Neural progenitor cell (in vitro differentiated cells): ENCODE measurements at regions not wholly inside any gene's neighbourhood (a gene's known extent, or its start where the extent isn't known, plus 50 kb on each side); places are given as distances from the start of the nearest gene placed in this dataset.
"Not testable (repeated sequence)": the region's sequence is repeated elsewhere in the genome, so short reads cannot be mapped to it uniquely, and the experiment has no call there.

ENCODE experiments used
- DNase-seq: peaks from one replicate; pipeline ENCODE4 v3.0.0-alpha.2; 2016; ENCODE audit warnings: low spot score
- H2AFZ ChIP-seq: fragments of 200-600 bp; sonication (generic); replicated peaks from 2 replicates; pipeline ENCODE4 v1.6.1; 2016; ENCODE audit warnings: antibody characterized with exemption
- H3F3A ChIP-seq: fragments of 200-600 bp; sonication (generic); 2 replicates; pipeline ENCODE4 v1.6.1; 2016; ENCODE audit warnings: antibody characterized with exemption, low read depth
- H3K27ac ChIP-seq: fragments of 200-600 bp; sonication (generic); 2 replicates; pipeline ENCODE4 v1.5.1; 2016; ENCODE audit warnings: mild to moderate bottlenecking
- H3K27me3 ChIP-seq: fragments of 200-600 bp; sonication (generic); 2 replicates; pipeline ENCODE4 v1.6.1; 2016; ENCODE audit warnings: mild to moderate bottlenecking, moderate library complexity
- H3K36me3 ChIP-seq: fragments of 200-600 bp; sonication (generic); 2 replicates; pipeline ENCODE4 v1.5.1; 2016
- H3K4me1 ChIP-seq: fragments of 200-600 bp; sonication (generic); 2 replicates; pipeline ENCODE4 v1.6.1; 2016; ENCODE audit warnings: mixed run types
- H3K4me2 ChIP-seq: fragments of 200-600 bp; sonication (generic); 2 replicates; pipeline ENCODE4 v1.6.1; 2016
- H3K4me3 ChIP-seq: fragments of 200-600 bp; sonication (generic); 2 replicates; pipeline ENCODE4 v1.5.1; 2016
- H3K79me2 ChIP-seq: fragments of 200-600 bp; sonication (generic); 2 replicates; pipeline ENCODE4 v1.6.1; 2016; ENCODE audit warnings: low read depth
- H3K9ac ChIP-seq: fragments of 200-600 bp; sonication (generic); 2 replicates; pipeline ENCODE4 v1.6.1; 2016
- H3K9me3 ChIP-seq: fragments of 200-600 bp; sonication (generic); 2 replicates; pipeline ENCODE4 v1.5.1; 2016; ENCODE audit warnings: low read depth
- H4K20me1 ChIP-seq: fragments of 200-600 bp; sonication (generic); 2 replicates; pipeline ENCODE4 v1.6.1; 2016; ENCODE audit warnings: low read depth
- H3K27ac Mint-ChIP-seq: 3 replicates; pipeline ENCODE4 v1.8.0; 2021; ENCODE audit warnings: mixed read lengths
- H3K27me3 Mint-ChIP-seq: 2 replicates; pipeline ENCODE4 v1.8.0; 2022; ENCODE audit warnings: low read depth, mild to moderate bottlenecking, inconsistent platforms, moderate library complexity, mixed read lengths; ENCODE audit not compliant: insufficient read depth
- H3K36me3 Mint-ChIP-seq: 3 replicates; pipeline ENCODE4 v1.8.0; 2021; ENCODE audit warnings: mixed read lengths
- H3K4me1 Mint-ChIP-seq: 3 replicates; pipeline ENCODE4 v1.8.0; 2021; ENCODE audit warnings: mixed read lengths
- H3K4me3 Mint-ChIP-seq: 3 replicates; pipeline ENCODE4 v1.8.0; 2021; ENCODE audit warnings: mild to moderate bottlenecking, moderate library complexity, mixed read lengths
- H3K9me3 Mint-ChIP-seq: 3 replicates; pipeline ENCODE4 v1.8.0; 2020; ENCODE audit warnings: mixed read lengths
- CTCF ChIP-seq: fragments of 200-600 bp; sonication (generic); IDR thresholded peaks from 2 replicates; pipeline ENCODE4 v1.5.1; 2017; ENCODE audit warnings: antibody characterized with exemption, mild to moderate bottlenecking
- EZH2 ChIP-seq: fragments of 200-600 bp; sonication (generic); IDR thresholded peaks from 2 replicates; pipeline ENCODE4 v1.6.1; 2017; ENCODE audit warnings: antibody characterized with exemption, mild to moderate bottlenecking, moderate library complexity
- EZH2phosphoT487 ChIP-seq: fragments of 200-600 bp; sonication (generic); IDR thresholded peaks from 2 replicates; pipeline ENCODE4 v1.6.1; 2017; ENCODE audit warnings: antibody characterized with exemption

GRCh38 chr2:60351321-60351720, 202.1 kb downstream of the BCL11A start:
- Mint-ChIP-seq H3K27ac (no peak overlapping the region), H3K9me3 (peaks cover 4% of the 10 kb centered on the region), H3K36me3 (no peaks in the 10 kb centered on the region), H3K27me3 (peaks cover under 1% of the 10 kb centered on the region), H3K4me1 (peaks cover 27% of the 10 kb centered on the region), H3K4me3 (no peak overlapping the region)
- Histone ChIP-seq H3K9ac (no peak overlapping the region), H3K27me3 (no peaks in the 10 kb centered on the region), H3K79me2 (no peaks in the 10 kb centered on the region), H2AFZ (no peak overlapping the region), H3K4me2 (no peak overlapping the region), H4K20me1 (no peaks in the 10 kb centered on the region), H3K27ac (no peak overlapping the region), H3K4me1 (peaks cover 19% of the 10 kb centered on the region), H3K4me3 (no peak overlapping the region), H3F3A (no peaks in the 10 kb centered on the region), H3K9me3 (no peaks in the 10 kb centered on the region), H3K36me3 (peaks cover under 1% of the 10 kb centered on the region)
- TF ChIP-seq CTCF (no peak), EZH2phosphoT487 (no peak), EZH2 (no peak)
- no peak for DNase-seq

- Histone ChIP-seq H3F3A (no peaks in the 10 kb centered on the region), H3K79me2 (no peaks in the 10 kb centered on the region), H3K4me2 (no peak overlapping the region), H3K4me1 (peaks cover 19% of the 10 kb centered on the region), H3K36me3 (peaks cover 4% of the 10 kb centered on the region), H2AFZ (no peak overlapping the region), H3K27ac (no peak overlapping the region), H4K20me1 (no peaks in the 10 kb centered on the region), H3K4me3 (no peak overlapping the region), H3K9ac (no peak overlapping the region), H3K9me3 (no peaks in the 10 kb centered on the region), H3K27me3 (no peaks in the 10 kb centered on the region)
- no peak for TF ChIP-seq EZH2
- no peak for TF ChIP-seq CTCF
- TF ChIP-seq EZH2phosphoT487, result no peak
- no peak overlapping the region for H3K4me3 Mint-ChIP-seq
- no peaks in the 10 kb centered on the region for H3K36me3 Mint-ChIP-seq
- H3K27ac Mint-ChIP-seq, result no peak overlapping the region
- H3K27me3 Mint-ChIP-seq, result no peaks in the 10 kb centered on the region
- peaks cover 4% of the 10 kb centered on the region for H3K9me3 Mint-ChIP-seq
- DNase-seq, result no peak
- H3K4me1 Mint-ChIP-seq, result peaks cover 27% of the 10 kb centered on the region
Measured at GRCh38 chr2:60350791-60351190, 202.7 kb downstream of the BCL11A start.

GRCh38 chr2:60347781-60348180, 205.7 kb downstream of the BCL11A start:
- Histone ChIP-seq H3K4me1 (peaks cover 9% of the 10 kb centered on the region), H3K27me3 (no peaks in the 10 kb centered on the region), H3K79me2 (no peaks in the 10 kb centered on the region), H3F3A (no peaks in the 10 kb centered on the region), H3K36me3 (peaks cover 4% of the 10 kb centered on the region), H3K9ac (no peak overlapping the region), H4K20me1 (no peaks in the 10 kb centered on the region), H3K9me3 (no peaks in the 10 kb centered on the region), H2AFZ (no peak overlapping the region), H3K4me2 (no peak overlapping the region), H3K27ac (no peak overlapping the region), H3K4me3 (no peak overlapping the region)
- Mint-ChIP-seq H3K4me3 (no peak overlapping the region), H3K9me3 (peaks cover 4% of the 10 kb centered on the region), H3K4me1 (peaks cover 8% of the 10 kb centered on the region), H3K27me3 (no peaks in the 10 kb centered on the region), H3K36me3 (no peaks in the 10 kb centered on the region), H3K27ac (no peak overlapping the region)
- TF ChIP-seq EZH2 (no peak), EZH2phosphoT487 (no peak), CTCF (no peak)
- no peak for DNase-seq

GRCh38 chr2:60342491-60342890, 211.0 kb downstream of the BCL11A start:
- H3K4me3 ChIP-seq, H2AFZ ChIP-seq, H3K27me3 Mint-ChIP-seq, H3K9me3 Mint-ChIP-seq, H4K20me1 ChIP-seq, H3K36me3 ChIP-seq, H3K27ac Mint-ChIP-seq, H3K4me2 ChIP-seq, H3K79me2 ChIP-seq, H3K4me3 Mint-ChIP-seq, H3K9me3 ChIP-seq, H3K4me1 ChIP-seq, H3K27me3 ChIP-seq, H3K9ac ChIP-seq, H3K4me1 Mint-ChIP-seq, H3F3A ChIP-seq, H3K27ac ChIP-seq, H3K36me3 Mint-ChIP-seq, DNase-seq: not testable (repeated sequence)
